NCI-H526 treated with DMSO at 0.1 percent for 48 hours (cell line): ENCODE measurements at regions not wholly inside any gene's neighbourhood (a gene's known extent, or its start where the extent isn't known, plus 50 kb on each side); places are given as distances from the start of the nearest gene placed in this dataset.

Experiments
- DNase-seq: peaks from one replicate; lab custom pipeline; 2025; lab: John Stamatoyannopoulos, UW

- no peak for DNase-seq
Observed at GRCh38 chr14:95410838-95411237, 91.1 kb upstream of the CLMN start.

- DNase-seq = no peak
Observed at GRCh38 chr14:95409477-95410272, 90.0 kb upstream of the CLMN start.

DNA sequence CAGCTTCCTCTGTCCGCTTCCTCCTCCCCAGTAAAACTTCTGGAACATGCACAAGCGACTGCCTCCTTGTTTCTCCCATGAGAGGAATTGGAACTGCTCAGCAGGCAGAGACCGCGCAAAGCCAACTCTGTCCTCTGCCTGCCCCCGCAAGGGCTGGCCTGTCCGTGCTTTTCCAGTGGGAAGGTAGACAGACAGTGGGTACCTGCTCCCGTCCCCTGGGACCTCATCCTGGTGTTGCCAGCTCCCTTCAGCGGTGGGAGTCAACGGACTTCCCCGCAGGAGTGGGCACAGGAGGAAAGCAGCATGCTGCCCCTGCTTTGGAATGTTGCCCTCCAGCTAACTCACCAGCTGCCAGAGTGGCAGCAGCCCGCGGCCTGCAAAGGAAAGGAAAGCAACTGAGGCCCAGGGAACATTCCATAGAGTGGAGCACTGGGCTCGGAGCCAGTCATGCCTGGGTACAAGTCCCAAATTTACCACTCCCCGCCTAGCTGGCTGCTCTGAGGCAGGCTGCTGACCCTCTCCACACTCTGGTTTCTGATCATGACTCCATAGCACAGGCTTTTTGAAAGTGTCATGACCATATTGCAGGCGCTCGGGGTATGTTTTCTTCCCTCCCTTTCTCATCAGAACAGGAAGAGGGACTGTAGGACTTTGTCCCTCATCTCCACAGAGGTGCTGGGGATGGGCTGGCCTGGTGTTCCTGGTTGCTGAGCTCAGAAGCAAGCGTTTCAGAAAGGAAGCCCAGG is 89.2 kb upstream of the CLMN start:
- DNase-seq = no peak

DNA sequence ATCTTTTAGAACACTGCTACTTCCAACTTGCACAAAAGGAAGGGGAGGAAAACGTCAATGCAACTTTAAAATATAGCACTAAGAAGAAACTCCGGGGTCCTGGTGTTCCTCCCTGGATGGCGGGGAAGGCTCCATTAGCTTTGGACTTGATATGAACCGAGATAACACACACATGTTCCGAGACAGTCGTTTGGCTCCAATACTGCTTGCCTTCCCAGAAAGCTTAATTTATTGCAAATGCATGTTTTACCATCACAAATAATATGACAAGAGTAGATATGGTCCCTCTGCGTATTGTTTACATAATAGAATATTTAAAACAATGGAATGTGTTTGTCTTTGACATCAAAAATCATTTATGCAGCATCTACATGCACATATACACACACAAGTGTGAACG is 87.6 kb upstream of the CLMN start:
- no peak for DNase-seq

DNA sequence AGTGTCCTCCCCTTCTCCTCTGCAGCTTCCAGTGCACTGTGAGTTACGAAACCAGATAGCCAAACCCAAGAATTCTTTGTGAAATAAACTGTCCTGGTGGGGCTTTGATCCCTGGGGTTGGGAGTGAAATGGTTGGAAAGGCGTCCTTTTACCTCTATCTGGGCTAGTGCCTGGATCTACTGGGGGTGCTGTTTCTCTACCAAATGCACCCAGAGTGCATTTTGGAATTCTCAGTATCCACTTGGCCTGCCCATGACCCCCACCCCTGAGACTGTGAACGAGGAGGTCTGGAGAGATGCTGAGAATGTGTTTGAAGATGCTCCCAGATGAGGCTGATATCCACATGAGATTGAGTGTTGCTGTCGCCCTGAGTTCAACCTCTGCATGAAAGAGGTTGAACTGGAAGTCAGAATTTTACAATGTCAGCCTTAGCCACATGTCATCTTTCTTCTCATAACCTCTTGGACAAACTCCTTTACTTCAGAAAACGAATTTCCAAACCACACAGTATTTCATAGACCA is 87.1 kb upstream of the CLMN start:
- no peak for DNase-seq

- no peak for DNase-seq
Observed at GRCh38 chr14:95404583-95404982, 84.9 kb upstream of the CLMN start.

GRCh38 chr14:95402578-95402977 is 82.9 kb upstream of the CLMN start:
- DNase-seq = no peak

DNA sequence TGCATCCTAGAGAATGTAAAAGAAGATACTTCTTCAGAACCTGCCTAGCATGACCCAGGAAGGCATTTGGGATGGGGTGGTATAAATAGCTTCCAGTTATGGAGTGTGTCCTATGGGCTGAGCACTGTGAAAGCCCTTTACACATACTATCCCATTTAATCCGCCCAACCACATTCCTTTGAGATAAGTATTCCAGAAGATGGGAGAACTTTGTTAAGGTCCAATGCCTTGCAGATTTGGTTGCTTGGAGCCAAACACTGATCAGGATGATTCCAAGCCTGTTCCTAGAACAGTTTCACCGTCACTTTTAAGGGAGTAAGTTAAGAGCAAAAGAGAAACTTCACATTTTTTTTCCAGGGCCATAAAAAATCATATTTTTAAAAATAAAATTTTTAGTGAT is 82.5 kb upstream of the CLMN start:
- DNase-seq = no peak

DNA sequence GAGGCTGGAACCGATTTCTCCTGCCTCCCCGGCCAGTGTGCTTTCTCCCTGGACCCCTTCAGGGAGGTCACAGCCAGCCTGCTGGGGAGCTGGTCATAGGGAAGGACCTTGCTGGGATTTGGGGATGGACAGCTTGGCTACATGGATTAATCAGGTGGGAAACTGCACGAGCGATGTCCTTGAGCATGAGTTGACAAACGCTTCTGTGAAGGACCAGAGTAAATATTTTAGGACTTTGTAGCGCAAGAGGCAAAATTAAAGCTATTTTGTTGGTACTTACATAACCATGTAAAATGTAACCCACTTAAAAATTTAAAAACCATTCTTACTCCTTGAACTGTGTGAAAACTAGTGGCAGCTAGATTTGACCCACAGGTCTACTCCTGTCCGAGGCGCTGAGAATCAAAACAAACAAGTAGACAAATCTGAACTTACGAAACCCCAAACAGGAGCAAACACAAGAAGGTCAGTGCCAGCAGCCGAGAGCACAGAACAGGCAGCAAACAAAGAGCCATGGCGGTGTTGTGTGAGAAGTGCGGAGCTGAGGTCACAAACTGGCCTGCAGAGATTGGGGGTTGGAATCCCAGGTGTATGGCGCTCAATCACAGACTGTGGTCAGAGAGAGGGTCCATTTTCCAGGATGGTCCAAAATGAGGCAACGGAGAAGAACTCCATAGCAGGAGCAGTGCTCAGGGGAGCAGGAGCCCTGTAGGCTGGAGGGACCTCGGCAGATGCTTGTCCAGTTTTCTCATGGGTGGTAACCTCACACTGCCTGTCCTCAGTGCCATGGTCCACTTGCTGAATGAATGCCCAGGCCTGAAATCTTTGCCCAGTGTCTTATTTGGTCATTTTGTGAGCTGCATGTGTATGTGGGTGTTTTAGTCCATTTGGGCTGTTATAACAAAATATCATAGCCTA is 79.2 kb upstream of the CLMN start:
- no peak for DNase-seq

GRCh38 chr14:95397325-95397724 is 77.6 kb upstream of the CLMN start:
- no peak for DNase-seq

- no peak for DNase-seq
Observed at GRCh38 chr14:95396221-95396620, 76.5 kb upstream of the CLMN start.

DNA sequence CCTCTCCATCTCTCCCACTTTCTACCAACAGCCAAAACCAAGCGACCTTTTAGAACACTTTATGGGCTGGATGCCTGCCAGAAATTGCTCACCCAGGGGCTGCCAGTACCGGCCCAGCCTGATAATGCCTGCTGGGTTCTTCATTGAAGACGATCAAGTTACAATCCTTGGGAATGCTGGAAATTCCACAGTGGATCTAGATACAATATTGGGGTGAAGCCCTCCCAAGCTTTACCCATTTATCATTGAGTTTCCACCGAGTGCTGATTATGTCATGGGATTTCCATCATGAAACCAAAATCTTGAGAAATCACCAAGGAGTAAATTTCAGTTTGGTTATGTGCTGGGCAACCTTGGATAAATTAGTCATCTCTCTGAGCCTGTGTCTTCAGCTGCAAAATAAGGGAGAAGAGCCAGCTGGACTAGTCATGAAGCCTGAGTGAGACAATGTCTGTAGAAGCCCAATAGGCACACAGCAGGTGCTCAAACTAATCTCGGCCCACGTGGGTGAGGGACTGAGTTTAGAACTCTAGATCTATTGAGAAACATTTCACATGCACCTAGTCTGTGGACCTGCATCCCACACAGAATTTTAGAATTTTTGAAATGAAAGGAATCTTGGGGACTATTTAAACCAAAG is 75.5 kb upstream of the CLMN start:
- no peak for DNase-seq

DNA sequence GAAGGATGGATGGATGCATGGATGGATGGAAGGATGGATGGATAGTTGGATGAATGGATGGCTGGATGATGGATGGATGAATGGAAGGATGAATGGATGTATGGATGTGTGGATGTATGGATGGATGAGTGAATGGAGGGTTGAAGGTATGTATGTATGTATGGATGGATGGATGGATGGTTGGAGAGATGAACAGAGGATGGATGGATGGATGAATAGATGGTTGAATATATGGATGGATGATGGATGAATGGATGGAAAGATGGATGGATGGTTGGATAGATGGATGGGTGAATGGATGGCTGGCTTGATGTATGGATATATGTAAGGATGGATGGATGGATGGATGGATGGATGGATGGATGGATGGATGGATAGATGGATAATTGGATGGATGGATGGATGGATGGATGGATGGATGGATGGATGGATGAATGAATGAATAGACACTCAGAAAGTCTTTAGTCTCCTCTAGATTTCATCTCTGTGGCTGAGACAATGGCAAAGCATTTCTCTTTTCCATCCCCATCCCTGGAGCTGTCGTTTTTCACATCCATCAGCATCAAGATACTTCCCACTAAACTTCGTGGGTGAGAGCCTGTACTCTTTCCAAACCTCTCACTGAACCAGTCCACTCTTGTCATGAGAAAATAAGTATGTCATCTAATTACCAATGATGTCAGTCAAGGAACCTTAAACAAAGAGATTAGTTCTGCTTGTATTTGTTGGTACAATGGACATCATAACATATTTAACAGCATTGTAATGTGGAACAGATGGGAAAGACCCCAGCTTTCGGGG is 74.8 kb upstream of the CLMN start:
- no peak for DNase-seq

DNA sequence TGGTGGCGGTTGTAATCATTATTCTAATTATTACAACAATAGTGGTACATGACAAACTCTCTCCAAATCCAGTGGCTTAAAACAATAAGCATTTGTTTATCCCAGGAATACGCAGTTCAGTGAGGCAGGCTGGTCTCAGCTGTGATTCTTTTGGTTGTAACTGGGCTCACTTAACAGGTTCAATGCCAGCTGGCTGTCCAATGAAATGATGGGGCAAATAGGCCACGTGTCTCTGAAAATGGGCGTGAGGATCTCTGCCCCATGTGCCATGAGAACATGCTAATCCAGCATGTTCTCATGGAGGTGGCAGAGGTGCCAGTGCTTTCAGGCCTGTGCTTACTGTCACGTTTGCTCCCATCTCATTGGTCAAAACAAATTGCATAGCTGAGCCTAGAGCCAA is 73.1 kb upstream of the CLMN start:
- DNase-seq = no peak

DNA sequence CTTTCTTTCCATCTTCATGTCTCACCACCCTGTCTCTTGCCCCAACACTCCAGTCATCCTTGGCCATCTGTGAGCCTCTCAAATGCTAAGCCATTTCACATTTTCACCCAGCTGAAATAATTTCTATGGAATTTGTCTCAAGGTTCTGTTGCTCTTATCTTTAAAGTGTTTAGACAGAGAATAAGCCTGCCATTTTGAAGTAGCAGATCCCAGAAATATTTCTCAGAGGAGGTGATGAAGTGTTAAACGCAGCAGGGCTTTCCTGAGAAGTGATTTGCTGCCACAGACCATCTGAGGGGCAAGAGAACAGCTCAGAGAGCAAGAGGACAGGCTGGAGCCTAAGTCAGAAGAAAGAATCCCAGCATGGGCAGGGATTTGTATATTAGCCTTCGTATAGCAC is 71.6 kb upstream of the CLMN start:
- no peak for DNase-seq

DNA sequence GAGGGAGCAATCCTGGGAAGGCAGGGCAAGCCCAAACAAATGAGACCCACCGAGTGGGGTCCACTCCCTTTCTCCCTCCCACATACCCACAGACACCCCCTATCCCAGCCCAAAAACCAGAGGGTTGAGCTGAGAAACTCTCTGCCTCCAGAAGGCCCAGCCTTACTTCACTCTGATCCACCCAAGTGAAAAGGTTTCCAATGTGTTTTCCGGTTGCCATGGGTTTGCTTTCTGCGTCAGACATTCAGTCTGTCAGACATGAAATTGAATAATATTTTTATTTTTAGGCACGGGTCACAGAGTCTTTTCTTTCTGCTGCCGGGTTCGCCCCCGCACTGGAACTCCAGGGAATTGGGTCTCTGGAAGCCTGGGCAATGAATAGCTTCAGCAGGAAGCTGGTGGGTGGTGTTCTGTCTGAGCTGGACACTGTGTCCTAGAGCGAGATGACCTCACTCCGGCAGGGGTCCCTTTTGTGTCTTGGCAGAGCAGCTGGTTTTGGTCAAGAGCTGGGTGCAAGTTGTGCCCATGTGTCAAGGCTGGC is 69.8 kb upstream of the CLMN start:
- DNase-seq = no peak

- no peak for DNase-seq
Observed at GRCh38 chr14:95388699-95389098, 69.0 kb upstream of the CLMN start.

GRCh38 chr14:95387826-95388445 is 68.2 kb upstream of the CLMN start:
- DNase-seq = no peak

DNA sequence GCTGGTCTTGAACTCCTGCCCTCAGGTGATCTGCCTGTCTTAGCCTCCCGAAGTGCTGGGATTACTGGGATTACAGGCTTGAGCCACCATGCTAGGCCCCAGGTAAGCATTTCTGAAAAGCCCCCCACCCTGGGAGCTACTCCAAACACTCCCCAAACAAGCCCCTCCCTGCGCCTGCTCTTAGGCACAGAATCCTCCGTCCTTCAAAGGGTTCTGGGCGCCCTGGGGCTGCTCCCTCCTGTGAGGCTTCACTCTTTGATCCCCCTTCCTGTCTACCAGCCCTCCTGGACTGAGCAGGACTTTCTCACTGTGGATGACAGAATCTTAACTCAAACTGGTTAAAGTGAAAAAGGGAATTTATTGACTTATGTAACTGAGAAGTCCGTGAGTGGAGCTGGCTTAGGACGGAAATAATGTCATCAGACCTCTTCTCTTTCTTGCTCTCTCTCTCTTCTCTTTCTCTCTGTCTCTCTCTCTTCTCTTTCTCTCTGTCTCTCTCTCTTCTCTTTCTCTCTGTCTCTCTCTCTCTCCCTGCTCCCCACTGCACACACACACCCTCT is 66.9 kb upstream of the CLMN start:
- no peak for DNase-seq

- DNase-seq = no peak
Observed at GRCh38 chr14:95385701-95386100, 66.0 kb upstream of the CLMN start.
